B cell (primary cell): ENCODE measurements at regions not wholly inside any gene's neighbourhood (a gene's known extent, or its start where the extent isn't known, plus 50 kb on each side); places are given as distances from the start of the nearest gene placed in this dataset.

ENCODE experiments used
- ATAC-seq: fragments of 200-7000 bp; cut with Tn5 transposase; one replicate; pipeline ENCODE4 v1.10.0; 2021; ENCODE audit warnings: low read depth, mild to moderate bottlenecking, moderate number of reproducible peaks, moderate library complexity
- CTCF ChIA-PET: fragments of 350-600 bp; sonication (Branson Sonifier 250); formaldehyde crosslinking; loops from one replicate; lab custom pipeline; 2021; ENCODE audit warnings: antibody characterized with exemption, inconsistent platforms; lab: Charles Lee
- POLR2A ChIA-PET: fragments of 350-600 bp; sonication (Branson Sonifier 250); formaldehyde crosslinking; loops from one replicate; lab custom pipeline; 2021; ENCODE audit warnings: antibody characterized with exemption; lab: Charles Lee
- DNase-seq: peaks from one replicate; pipeline ENCODE4 v3.0.0; 2013
- H2AFZ ChIP-seq: 2 replicates; pipeline ENCODE4 v1.6.1; 2012; ENCODE audit warnings: mild to moderate bottlenecking, low read depth, low read length; ENCODE audit not compliant: insufficient read depth, poor library complexity, severe bottlenecking
- H3K27ac ChIP-seq, 2 donors: 1 replicate in 1 of 2; 2 replicates in 1 of 2; pipeline ENCODE4 v1.5.1; 2012 to 2013; ENCODE audit warnings: low read length in 2 of 2, mild to moderate bottlenecking in 2 of 2, moderate library complexity in 1 of 2
- H3K27me3 ChIP-seq, 4 experiments: fragments of 200-600 bp in 1 of 4; sonication (generic) in 1 of 4; replicated peaks in 1 of 4; 1 replicate in 2 of 4; 2 replicates in 2 of 4; pipeline versions ENCODE4 v1.6.1 to v1.7.0; 2013 to 2016; ENCODE audit warnings: low read length in 3 of 4, mild to moderate bottlenecking in 2 of 4, mixed read lengths in 1 of 4, moderate library complexity in 1 of 4; ENCODE audit not compliant: insufficient read depth in 4 of 4, control insufficient read depth in 3 of 4; ENCODE audit errors: control extremely low read depth in 1 of 4
- H3K36me3 ChIP-seq, 2 experiments: replicated peaks in 1 of 2; 1 replicate in 1 of 2; 2 replicates in 1 of 2; pipeline versions ENCODE4 v1.6.1 to v1.7.1; 2013; ENCODE audit warnings: low read length in 1 of 2; ENCODE audit not compliant: insufficient read depth in 2 of 2, control insufficient read depth in 1 of 2; ENCODE audit errors: control extremely low read depth in 1 of 2, extremely low read depth in 1 of 2
- H3K4me1 ChIP-seq, 2 donors: fragments of 200-600 bp in 1 of 2; sonication (generic) in 1 of 2; 1 replicate in 1 of 2; 2 replicates in 1 of 2; pipeline versions ENCODE4 v1.5.1 to v1.6.1; 2013 to 2017; ENCODE audit warnings: low read length in 2 of 2; ENCODE audit not compliant: control insufficient read depth in 2 of 2, insufficient read depth in 2 of 2
- H3K4me2 ChIP-seq: replicated peaks from 2 replicates; pipeline ENCODE3; 2012; ENCODE audit warnings: mild to moderate bottlenecking, low read depth, low read length; ENCODE audit not compliant: poor library complexity, severe bottlenecking
- H3K4me3 ChIP-seq, 5 experiments: fragments of 200-600 bp in 1 of 5; sonication (generic) in 1 of 5; 1 replicate in 3 of 5; 2 replicates in 2 of 5; pipeline versions ENCODE4 v1.5.1 to v1.7.0; 2011 to 2016; ENCODE audit warnings: low read length in 4 of 5, mild to moderate bottlenecking in 4 of 5, low read depth in 2 of 5, control low read depth in 1 of 5, moderate library complexity in 1 of 5; ENCODE audit not compliant: insufficient read depth in 1 of 5; ENCODE audit errors: control extremely low read depth in 1 of 5, extremely low read depth in 1 of 5
- H3K79me2 ChIP-seq: fragments of 200-600 bp; sonication (generic); one replicate; pipeline ENCODE4 v1.6.0; 2016; ENCODE audit warnings: low read length; ENCODE audit not compliant: control insufficient read depth, insufficient read depth
- H3K9ac ChIP-seq: fragments of 200-600 bp; sonication (generic); 2 replicates; pipeline ENCODE4 v1.6.1; 2017; ENCODE audit warnings: mild to moderate bottlenecking, low read length, moderate library complexity
- H3K9me3 ChIP-seq, 3 donors: one replicate each; pipeline versions ENCODE4 v1.6.1 to v1.7.1; 2013; ENCODE audit warnings: low read length in 2 of 3; ENCODE audit not compliant: control insufficient read depth in 2 of 3, insufficient read depth in 1 of 3; ENCODE audit errors: control extremely low read depth in 1 of 3
- H4K20me1 ChIP-seq: 2 replicates; pipeline ENCODE4 v1.6.0; 2012; ENCODE audit warnings: mild to moderate bottlenecking, low read length; ENCODE audit not compliant: insufficient read depth, control insufficient read depth, poor library complexity, severe bottlenecking
- H3K27ac Mint-ChIP-seq: one replicate; pipeline ENCODE4 v1.8.0; 2021; ENCODE audit warnings: mixed read lengths
- H3K27me3 Mint-ChIP-seq: one replicate; pipeline ENCODE4 v1.8.0; 2021; ENCODE audit warnings: mixed read lengths
- H3K4me1 Mint-ChIP-seq: one replicate; pipeline ENCODE4 v1.8.0; 2021; ENCODE audit warnings: mixed read lengths
- H3K4me3 Mint-ChIP-seq: one replicate; pipeline ENCODE4 v1.8.0; 2021; ENCODE audit warnings: mixed read lengths
- H3K9me3 Mint-ChIP-seq: one replicate; pipeline ENCODE4 v1.8.0; 2022; ENCODE audit warnings: mixed read lengths; ENCODE audit not compliant: insufficient read depth
- CTCF ChIP-seq: fragments of 200-600 bp; IDR thresholded peaks from one replicate; pipeline ENCODE4 v1.8.0; 2022; ENCODE audit warnings: antibody characterized with exemption, mild to moderate bottlenecking
- EZH2 ChIP-seq: IDR thresholded peaks from 2 replicates; pipeline ENCODE4 v1.6.1; 2012; ENCODE audit warnings: borderline replicate concordance, low read depth, mild to moderate bottlenecking, moderate library complexity, low read length; ENCODE audit not compliant: insufficient read depth, poor library complexity, severe bottlenecking
- WGBS: methylation state at CpG from one replicate; pipeline ENCODE4 v1.1.5; 2013; ENCODE audit warnings: missing lambda C conversion rate; ENCODE audit not compliant: insufficient coverage; 5-methylcytosine and 5-hydroxymethylcytosine counted together
- intact Hi-C: fragments of 100-400 bp; cut with micrococcal nuclease; formaldehyde crosslinking; loops from one replicate; pipeline ENCODE4 v1.10.0; 2022

GRCh38 chr2:234735829-234736228 lies 216.0 kb upstream of the SH3BP4 start:
- Mint-ChIP-seq H3K27ac (no peak overlapping the region), H3K27me3 (peaks cover 9% of the 10 kb centered on the region), H3K4me1 (no peaks in the 10 kb centered on the region), H3K4me3 (no peak overlapping the region), H3K9me3 (peaks cover 6% of the 10 kb centered on the region)
- Histone ChIP-seq H3K4me2 (no peak overlapping the region), H3K4me3 (no peak overlapping the region), H3K79me2 (no peaks in the 10 kb centered on the region), H3K27ac (no peak overlapping the region), H3K4me1 (no peaks in the 10 kb centered on the region), H3K9me3 (peaks cover 0 to 3% (median 0%) of the 10 kb centered on the region in 3 donors), H3K36me3 (no peaks in the 10 kb centered on the region), H2AFZ (no peak overlapping the region), H3K9ac (no peak overlapping the region), H4K20me1 (no peaks in the 10 kb centered on the region), H3K27me3 (no peaks in the 10 kb centered on the region)
- DNase-seq, result no peak
- 100% methylated on average over 1 of the region's 2 CpGs for WGBS
- intact Hi-C loops, result no loop called here
- ChIA-PET POLR2A (no interaction called here), CTCF (no interaction called here)
- ATAC-seq, result no peak
- TF ChIP-seq EZH2 (no peak), CTCF (no peak)

DNA sequence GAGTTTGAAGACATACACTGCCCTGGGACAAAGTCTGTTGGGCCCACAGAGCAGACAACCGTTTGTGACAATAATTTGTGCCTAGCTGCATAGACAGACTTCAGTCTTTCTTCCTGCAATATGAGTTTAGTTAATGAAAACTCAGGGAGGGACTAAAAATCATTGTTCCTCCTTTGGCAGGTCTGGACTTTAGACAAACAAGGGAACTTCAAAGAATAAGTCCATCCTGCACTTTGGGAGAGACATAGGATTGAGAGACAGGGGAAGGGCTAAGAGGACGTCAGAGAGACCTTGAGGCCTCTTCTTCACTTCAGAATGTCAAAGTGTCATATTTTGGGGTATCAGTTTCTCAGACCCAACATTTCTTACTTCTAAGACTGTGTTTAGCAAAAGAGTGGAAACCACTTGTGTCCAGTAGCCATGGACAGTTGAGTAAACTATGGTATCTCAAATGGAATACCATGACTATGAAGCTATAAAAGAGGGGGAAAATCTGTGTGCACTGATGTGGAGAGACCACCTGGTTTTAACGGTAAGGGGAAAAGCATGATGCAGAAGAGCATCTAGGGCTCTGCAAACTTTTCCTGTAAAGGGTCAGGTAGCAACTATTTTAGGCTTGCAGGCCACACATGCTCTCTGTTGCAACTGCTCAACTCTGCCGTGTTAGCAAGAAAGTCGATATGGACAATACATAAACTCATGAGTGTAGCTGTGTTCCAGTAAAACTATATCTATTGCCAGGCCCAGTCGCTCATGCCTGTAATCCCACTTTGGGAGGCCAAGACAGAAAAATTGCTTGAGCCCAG lies 217.8 kb upstream of the SH3BP4 start:
- no peak overlapping the region for H3K4me3 ChIP-seq
- intact Hi-C loops, result no loop called here
- no peaks in the 10 kb centered on the region for H3K27me3 ChIP-seq
- ATAC-seq (no peak), DNase-seq (no peak)
- no peaks in the 10 kb centered on the region for H4K20me1 ChIP-seq
- WGBS, result 81% methylated on average over 5 of the region's 6 CpGs
- Mint-ChIP-seq H3K27me3 (peaks cover 9% of the 10 kb centered on the region), H3K4me1 (no peaks in the 10 kb centered on the region), H3K4me3 (no peak overlapping the region), H3K27ac (no peak overlapping the region), H3K9me3 (peaks cover 6% of the 10 kb centered on the region)
- peaks cover 0 to 3% (median 0%) of the 10 kb centered on the region in 3 donors for H3K9me3 ChIP-seq
- CTCF ChIA-PET, result no interaction called here
- POLR2A ChIA-PET, result no interaction called here
- H3K4me2 ChIP-seq, result no peak overlapping the region
- H3K9ac ChIP-seq, result no peak overlapping the region
- H3K27ac ChIP-seq, result no peak overlapping the region
- no peak overlapping the region for H2AFZ ChIP-seq
- no peaks in the 10 kb centered on the region for H3K36me3 ChIP-seq
- H3K4me1 ChIP-seq, result no peaks in the 10 kb centered on the region
- TF ChIP-seq EZH2 (no peak), CTCF (no peak)
- H3K79me2 ChIP-seq, result no peaks in the 10 kb centered on the region
